HG03025 (cell line): ENCODE measurements at regions not wholly inside any gene's neighbourhood (a gene's known extent, or its start where the extent isn't known, plus 50 kb on each side); places are given as distances from the start of the nearest gene placed in this dataset.
"Not testable (repeated sequence)": the region's sequence is repeated elsewhere in the genome, so short reads cannot be mapped to it uniquely, and the experiment has no call there.

Source experiments
- ATAC-seq: cut with Tn5 transposase; IDR thresholded peaks from one replicate; pipeline ENCODE4 v1.9.1; 2021; ENCODE audit warnings: mild to moderate bottlenecking, moderate library complexity; ENCODE audit not compliant: unreplicated experiment, low FRiP score

GRCh38 chr6:74891349-74891831 is 314.5 kb downstream of the COL12A1 start:
- no peak for ATAC-seq

DNA sequence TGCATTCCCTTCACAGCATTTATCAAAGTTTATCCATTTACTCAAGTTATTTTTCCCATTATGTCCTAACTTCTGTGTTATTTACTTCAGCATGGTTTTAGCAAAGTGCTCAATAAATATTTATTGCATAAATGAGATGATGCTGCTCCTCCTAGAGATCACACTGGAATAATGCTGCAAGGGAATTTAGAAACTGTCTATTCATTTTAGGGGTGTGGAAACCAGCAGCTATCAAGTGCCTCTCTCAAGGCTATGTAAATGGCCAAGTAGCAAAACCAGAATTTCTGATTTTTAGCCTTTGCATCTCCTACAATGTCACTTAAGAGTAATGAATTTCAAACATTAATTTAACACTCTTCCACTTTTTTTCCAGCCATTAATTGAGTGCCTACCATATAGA is 316.2 kb downstream of the COL12A1 start:
- ATAC-seq = no peak

DNA sequence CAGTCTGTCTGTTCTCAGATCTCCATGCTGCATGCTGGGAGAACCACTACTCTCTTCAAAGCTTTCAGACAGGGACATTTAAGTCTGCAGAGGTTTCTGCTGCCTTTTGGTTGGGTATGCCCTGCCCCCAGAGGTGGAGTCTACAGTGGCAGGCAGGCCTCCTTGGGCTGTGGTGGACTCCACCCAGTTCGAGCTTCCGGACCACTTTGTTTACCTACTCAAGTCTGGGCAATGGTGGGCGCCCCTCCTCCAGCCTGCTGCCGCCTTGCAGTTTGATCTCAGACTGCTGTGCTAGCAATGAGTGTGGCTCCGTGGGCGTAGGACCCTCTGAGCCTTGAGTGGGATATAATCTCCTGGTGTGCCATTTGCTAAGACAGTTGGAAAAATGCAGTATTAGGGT is 317.1 kb downstream of the COL12A1 start:
- ATAC-seq = not testable (repeated sequence)

GRCh38 chr6:74879976-74880375 is 325.9 kb downstream of the COL12A1 start:
- no peak for ATAC-seq

GRCh38 chr6:74879234-74879633 is 326.6 kb downstream of the COL12A1 start:
- ATAC-seq = no peak

- ATAC-seq = no peak
These were observed 330.7 kb downstream of the COL12A1 start for GRCh38 chr6:74875193-74875592.

GRCh38 chr6:74872754-74873476 is 332.9 kb downstream of the COL12A1 start:
- no peak for ATAC-seq

DNA sequence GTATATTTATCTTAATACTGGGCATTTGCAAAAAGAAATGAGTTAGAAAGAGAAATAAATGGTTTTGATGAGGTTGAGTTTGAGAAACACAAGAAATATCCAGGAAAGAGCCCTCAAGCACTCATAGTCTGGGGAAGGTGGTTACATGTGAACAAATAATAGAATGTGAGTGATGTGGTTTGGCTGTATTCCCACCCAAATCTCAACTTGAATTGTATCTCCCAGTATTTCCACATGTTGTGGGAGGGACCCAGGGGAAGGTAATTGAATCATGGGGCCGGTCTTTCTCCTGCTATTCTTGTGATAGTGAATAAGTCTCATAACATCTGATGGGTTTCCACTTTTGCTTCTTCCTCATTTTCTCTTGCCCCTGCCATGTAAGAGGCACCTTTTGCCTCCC is 334.1 kb downstream of the COL12A1 start:
- ATAC-seq = no peak

DNA sequence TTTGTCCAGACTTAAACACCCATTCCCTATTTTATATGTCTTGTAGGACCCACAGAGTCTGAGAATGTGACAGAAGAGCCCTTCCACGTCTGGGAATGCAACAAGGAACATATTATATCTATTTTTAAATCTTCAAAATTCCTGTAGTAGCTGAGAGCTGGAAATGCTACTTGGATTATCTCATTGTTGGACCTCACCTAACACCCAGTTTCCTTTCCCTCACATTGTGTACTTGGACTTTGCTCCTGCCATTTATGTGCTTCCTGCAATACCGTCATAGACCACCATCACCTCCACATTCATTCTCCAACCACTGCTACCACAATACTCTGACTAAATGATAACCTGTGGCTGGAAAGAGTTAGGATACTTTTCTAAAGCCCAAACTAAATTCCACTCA is 335.4 kb downstream of the COL12A1 start:
- no peak for ATAC-seq

GRCh38 chr6:74867291-74867690 is 338.6 kb downstream of the COL12A1 start:
- no peak for ATAC-seq

DNA sequence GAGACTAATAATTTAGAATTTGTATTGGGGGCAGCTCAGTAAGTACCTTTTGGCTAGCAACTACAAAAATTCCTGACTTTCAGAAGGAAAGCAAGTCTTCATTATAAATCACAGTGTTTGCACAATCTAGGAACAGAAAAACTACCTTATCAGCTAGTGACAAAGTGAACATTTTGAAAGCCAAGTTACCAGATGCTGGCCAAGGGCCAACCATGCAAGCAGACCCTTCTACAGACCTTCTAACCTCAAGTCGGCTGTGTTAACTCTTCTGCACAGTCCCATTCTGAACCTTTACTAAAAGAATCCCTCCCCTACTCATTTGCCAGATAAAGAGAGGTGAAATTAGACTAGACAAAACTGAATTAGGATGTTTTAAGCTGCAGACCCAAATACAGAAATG is 341.9 kb downstream of the COL12A1 start:
- no peak for ATAC-seq

- no peak for ATAC-seq
These were observed 345.4 kb downstream of the COL12A1 start for GRCh38 chr6:74860456-74860855.

- ATAC-seq = no peak
These were observed 348.7 kb downstream of the COL12A1 start for GRCh38 chr6:74857157-74857556.

DNA sequence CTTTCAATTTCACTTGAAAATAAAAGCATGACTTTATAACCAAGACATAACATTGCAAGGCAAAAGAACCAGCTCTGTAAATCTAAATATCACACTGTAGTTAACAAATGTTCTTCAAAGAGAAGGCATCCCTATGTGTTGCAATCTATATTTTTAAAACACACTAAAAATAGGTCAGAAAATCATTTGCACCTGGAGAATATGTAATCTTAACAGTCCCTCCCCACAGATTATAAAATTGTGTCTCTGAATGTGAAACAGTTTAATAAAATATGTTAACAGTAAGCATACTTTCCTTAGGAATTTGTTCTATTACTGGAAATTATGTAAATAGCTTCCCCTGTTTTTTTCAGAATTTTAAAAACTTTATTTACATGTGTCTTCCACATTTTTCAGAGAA is 351.9 kb downstream of the COL12A1 start:
- no peak for ATAC-seq

DNA sequence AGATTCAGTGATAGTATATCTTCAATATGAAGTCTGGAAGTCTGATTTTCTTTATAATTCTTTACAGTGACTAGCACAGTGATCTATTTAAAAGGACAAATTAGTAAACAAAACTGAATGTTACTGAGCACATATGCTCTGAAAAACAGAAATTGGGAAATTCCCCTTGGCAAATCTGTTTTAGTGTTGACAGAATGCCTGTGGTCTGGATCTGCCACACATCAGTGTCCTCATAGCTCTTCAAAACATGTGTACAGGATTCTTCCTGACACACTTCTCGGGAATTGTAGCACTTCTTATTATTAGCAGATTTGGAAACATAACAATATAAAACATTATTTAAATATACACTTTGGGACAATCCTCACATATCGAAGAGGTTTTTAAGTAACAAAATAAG is 354.3 kb downstream of the COL12A1 start:
- ATAC-seq = no peak

GRCh38 chr6:74840953-74841352 is 364.9 kb downstream of the COL12A1 start:
- ATAC-seq = no peak

DNA sequence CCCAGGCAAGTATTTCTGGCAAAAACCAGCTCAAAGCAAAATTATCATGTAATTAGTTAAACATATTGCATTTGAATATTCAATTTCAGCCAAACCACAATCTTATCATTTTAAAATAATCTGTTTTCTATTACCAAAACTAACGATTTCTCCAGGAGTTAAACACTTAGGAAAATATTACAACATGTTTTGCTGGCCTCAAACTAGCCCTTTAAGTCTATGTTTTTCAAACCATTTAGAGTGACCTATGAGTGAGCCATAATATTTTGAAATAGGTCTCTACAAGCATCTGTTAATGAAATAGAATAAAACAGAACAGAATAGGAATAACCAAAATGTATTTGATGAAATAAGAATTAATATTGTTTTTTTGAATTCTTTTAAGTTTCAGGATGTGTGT is 370.9 kb downstream of the COL12A1 start:
- no peak for ATAC-seq

DNA sequence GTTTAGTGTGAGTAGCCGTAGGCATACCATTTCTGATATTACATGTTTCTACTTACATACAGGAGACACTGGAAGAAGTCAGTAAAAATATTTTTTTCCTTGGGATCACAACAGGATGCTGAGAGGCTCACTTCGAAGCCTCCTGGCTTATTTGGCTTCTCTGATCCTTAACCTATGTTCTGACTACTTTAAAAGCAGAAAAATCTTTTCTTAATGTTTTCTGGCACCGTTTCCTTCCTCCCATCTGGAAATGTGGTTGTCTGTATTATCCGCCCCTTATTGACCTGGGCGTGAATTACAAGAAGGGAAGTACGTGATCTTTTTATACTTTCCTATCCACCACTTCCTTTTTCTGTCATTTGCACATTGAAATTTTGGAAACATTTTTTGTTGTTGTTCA is 379.6 kb downstream of the COL12A1 start:
- ATAC-seq = no peak

GRCh38 chr6:74814440-74814839 is 391.4 kb downstream of the COL12A1 start:
- ATAC-seq = no peak

DNA sequence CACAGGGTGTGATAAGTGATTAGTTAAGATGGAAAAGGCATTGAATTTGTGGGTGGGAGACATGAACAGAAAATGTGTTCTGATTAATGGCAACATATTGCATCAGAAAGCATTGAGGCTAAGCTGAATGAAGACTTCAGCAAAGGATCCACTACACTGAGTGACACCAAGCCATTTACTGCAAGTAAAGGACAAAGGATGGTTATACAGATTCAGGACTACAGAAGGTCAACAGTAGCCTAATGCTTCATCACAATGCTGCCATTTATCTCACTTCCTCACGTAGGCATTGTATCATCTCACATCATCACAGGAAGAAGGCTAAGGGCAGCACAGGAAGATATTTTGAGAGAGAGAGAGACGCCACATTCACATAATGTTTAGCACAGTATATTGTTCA is 398.2 kb downstream of the COL12A1 start:
- no peak for ATAC-seq

GRCh38 chr6:74805916-74806696 is 399.7 kb downstream of the COL12A1 start:
- ATAC-seq = no peak

DNA sequence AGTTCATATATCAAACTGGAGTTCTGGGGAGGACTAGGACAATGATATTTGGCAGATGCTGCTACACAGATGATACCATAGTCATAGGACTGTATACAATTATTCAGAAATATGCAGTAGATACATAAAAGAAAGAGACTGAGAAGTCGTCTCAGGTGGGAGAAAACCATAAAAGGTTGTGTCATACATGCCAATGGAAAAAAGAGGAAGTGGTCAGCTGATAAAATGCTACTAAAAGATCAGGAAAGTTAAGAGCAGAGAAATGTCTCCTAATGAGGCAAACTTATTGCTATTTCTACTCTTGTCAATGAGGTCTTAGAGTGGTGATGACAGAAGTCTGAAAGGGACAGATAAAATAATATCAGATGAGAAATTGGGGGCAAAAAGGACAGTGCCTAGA is 407.6 kb downstream of the COL12A1 start:
- no peak for ATAC-seq
